ENCODE measurements at regions not wholly inside any gene's neighbourhood (a gene's known extent, or its start where the extent isn't known, plus 50 kb on each side); places are given as distances from the start of the nearest gene placed in this dataset.

DNA sequence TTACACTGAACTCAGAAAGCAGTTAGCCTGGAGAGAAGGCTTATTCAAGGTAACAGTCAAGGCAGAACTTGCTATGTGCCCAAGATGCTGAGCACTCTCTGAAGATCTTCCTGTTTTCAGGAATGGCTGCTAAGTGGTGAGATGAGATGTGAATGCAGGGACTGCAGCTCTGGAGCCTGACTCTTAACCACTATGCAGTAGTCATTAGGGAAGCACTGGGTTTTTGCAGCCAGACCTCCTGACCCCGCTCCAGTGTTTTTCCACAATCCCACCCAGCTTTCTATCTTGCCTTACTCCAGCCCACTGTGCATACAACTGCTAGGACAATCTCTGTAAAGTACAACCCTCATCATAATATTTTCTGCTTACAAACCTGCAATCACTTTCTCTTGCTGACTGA, 95.2 kb upstream of the LNX1 start:
- DNase-seq (ENCODE audit: low spot score) = no peak
- ATAC-seq (ENCODE audit: insufficient number of reproducible peaks, low FRiP score, low read depth) = no peak

DNA sequence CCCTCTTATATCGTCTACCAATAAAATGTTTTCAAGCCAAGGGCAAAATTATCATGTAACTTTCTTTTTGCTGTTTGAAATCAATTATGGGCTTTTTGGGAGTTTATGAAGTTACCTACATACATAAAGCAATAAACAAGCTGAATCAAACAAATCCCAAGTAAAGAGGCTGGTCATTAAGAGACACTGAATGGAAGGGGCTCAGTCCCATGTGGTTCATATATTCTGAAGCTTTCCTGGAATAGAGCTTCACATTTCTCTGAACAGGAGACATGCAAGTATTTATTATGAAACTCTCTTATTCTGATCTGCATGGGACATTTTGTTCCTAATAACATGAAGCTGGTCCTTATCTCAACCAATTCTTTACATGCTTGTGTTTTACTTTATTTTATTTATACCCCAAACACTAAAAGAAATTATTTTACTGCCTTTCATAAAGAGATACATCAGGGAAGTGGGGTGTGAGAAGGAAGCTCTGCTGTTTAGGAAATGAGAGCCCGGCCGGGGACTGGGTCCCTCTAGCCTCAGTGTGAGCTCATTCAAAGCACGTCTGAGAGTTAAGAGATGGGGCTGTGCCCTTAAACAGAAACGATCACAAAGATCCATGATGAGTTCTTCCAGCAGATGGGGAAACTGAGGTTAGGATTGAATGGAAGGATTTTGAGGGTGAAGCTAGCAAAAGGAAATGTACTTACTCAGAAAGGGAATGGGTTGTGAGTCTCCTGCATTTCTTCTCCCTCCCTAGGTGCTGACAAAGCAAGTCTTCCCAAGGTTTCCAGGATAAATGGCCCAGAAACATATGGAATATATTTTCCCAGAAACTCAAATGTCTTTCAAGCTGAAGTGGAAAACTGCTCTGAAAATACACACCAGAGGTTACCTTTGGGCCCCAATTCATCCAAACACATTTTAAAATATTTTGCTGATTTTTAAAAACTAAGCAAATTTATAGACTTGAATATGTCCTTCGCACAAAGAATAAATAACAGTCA, 93.1 kb upstream of the LNX1 start:
- ATAC-seq (ENCODE audit: insufficient number of reproducible peaks, low FRiP score, low read depth) (no peak), DNase-seq (ENCODE audit: low spot score) (no peak)
- Histone ChIP-seq H3K4me1 (ENCODE audit: control insufficient read depth in 1 of 2, low read depth in 2 of 2) (peaks cover 10 to 13% of the 10 kb centered on the region in 2 donors), H3K9me3 (no peaks in the 10 kb centered on the region), H3K36me3 (no peaks in the 10 kb centered on the region), H3K27ac (no peak overlapping the region), H3K4me3 (no peak overlapping the region), H3K27me3 (replicated peaks; ENCODE audit: insufficient read depth) (no peaks in the 10 kb centered on the region)
- TF ChIP-seq, protein P1, sequence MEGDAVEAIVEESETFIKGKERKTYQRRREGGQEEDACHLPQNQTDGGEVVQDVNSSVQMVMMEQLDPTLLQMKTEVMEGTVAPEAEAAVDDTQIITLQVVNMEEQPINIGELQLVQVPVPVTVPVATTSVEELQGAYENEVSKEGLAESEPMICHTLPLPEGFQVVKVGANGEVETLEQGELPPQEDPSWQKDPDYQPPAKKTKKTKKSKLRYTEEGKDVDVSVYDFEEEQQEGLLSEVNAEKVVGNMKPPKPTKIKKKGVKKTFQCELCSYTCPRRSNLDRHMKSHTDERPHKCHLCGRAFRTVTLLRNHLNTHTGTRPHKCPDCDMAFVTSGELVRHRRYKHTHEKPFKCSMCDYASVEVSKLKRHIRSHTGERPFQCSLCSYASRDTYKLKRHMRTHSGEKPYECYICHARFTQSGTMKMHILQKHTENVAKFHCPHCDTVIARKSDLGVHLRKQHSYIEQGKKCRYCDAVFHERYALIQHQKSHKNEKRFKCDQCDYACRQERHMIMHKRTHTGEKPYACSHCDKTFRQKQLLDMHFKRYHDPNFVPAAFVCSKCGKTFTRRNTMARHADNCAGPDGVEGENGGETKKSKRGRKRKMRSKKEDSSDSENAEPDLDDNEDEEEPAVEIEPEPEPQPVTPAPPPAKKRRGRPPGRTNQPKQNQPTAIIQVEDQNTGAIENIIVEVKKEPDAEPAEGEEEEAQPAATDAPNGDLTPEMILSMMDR (IDR thresholded peaks at IDR 0.05) = no peak

More for the DNA sequence above, 95.2 kb upstream of the LNX1 start:
- TF ChIP-seq, protein P1 (IDR thresholded peaks at IDR 0.05) = no peak
- no peaks in the 10 kb centered on the region for H3K36me3 ChIP-seq
- no peak overlapping the region for H3K4me3 ChIP-seq
- no peaks in the 10 kb centered on the region for H3K9me3 ChIP-seq
- H3K27ac ChIP-seq = no peak overlapping the region
- H3K27me3 ChIP-seq (replicated peaks; ENCODE audit: insufficient read depth) = no peaks in the 10 kb centered on the region
- peaks cover 10 to 13% of the 10 kb centered on the region in 2 donors for H3K4me1 ChIP-seq (ENCODE audit: control insufficient read depth in 1 of 2, low read depth in 2 of 2)

DNA sequence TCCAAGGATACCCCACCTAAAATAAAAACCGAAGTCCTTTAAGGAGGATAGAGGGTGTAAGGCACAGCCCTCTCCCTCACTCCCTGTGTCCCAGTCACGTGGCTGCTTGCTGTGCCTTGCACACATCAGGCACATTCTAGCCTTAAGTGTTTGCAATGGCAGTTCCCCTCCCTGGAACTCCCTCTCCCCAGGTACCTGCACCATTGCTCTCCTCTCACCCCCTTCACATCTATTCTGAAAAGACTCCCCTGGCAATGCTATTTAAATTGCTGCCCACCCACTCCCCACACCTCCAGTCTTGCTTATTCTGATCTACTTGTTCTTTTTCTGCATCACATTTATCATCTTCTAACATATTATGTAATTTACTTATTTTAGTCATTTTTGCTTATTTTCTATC, 91.6 kb upstream of the LNX1 start:
- no peaks in the 10 kb centered on the region for H3K27me3 ChIP-seq (replicated peaks; ENCODE audit: insufficient read depth)
- no peak overlapping the region for H3K27ac ChIP-seq
- H3K9me3 ChIP-seq = no peaks in the 10 kb centered on the region
- DNase-seq (ENCODE audit: low spot score) (no peak), ATAC-seq (ENCODE audit: insufficient number of reproducible peaks, low FRiP score, low read depth) (no peak)
- TF ChIP-seq, protein P1 (IDR thresholded peaks at IDR 0.05) = no peak
- H3K4me3 ChIP-seq = no peak overlapping the region
- H3K4me1 ChIP-seq (ENCODE audit: control insufficient read depth in 1 of 2, low read depth in 2 of 2) = peaks cover 1 to 6% of the 10 kb centered on the region in 2 donors
- no peaks in the 10 kb centered on the region for H3K36me3 ChIP-seq

DNA sequence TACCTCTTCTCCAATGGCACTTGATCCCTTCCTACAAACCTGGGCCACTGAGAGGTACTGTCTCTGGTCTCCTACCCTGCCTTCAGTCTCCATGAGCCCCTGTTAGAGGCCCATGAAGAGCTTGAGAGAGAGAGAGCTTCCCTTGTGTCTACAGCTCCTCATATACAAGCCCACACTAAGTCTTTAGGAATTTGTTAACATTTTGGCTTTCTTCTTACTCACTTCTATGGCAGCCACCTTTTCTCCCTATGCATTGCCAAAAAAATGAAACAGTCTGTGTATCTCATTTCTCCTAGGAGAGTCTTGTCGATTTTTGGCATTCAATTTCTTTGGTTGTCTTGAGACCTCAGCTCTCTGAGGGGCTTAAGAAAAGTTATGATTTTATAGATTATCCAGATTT, 90.9 kb upstream of the LNX1 start:
- H3K4me3 ChIP-seq = no peak overlapping the region
- DNase-seq (ENCODE audit: low spot score) = no peak
- H3K4me1 ChIP-seq (ENCODE audit: control insufficient read depth in 1 of 2, low read depth in 2 of 2) = peaks cover 2 to 3% of the 10 kb centered on the region in 2 donors
- H3K9me3 ChIP-seq = no peaks in the 10 kb centered on the region
- TF ChIP-seq, protein P1 (IDR thresholded peaks at IDR 0.05) = no peak
- H3K27ac ChIP-seq = no peak overlapping the region
- H3K27me3 ChIP-seq (replicated peaks; ENCODE audit: insufficient read depth) = no peaks in the 10 kb centered on the region
- ATAC-seq (ENCODE audit: insufficient number of reproducible peaks, low FRiP score, low read depth) = no peak
- H3K36me3 ChIP-seq = no peaks in the 10 kb centered on the region

DNA sequence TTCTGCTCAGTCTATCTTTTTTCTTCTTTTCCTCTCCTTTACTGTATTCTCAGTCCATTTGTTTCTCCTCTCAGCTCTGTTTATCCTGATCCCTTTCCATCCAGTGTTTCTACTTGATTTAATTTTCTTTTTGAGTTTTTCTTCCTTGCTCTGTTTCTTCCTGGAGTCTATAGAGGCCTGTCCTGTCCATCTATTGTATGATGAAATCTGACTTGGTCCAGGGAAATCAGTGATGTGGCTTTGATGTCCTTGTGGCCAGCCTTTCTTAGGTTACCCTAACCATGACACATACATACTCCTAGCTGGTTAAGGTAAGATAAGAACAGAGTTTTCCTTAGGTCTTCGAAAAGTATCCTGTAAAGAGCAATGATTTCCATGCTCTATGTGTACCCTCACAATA, 89.3 kb upstream of the LNX1 start:
- no peak for ATAC-seq (ENCODE audit: insufficient number of reproducible peaks, low FRiP score, low read depth)
- Histone ChIP-seq H3K27ac (no peak overlapping the region), H3K9me3 (no peaks in the 10 kb centered on the region), H3K36me3 (no peaks in the 10 kb centered on the region), H3K4me1 (ENCODE audit: control insufficient read depth in 1 of 2, low read depth in 2 of 2) (peaks cover 15 to 16% of the 10 kb centered on the region in 2 donors), H3K27me3 (replicated peaks; ENCODE audit: insufficient read depth) (no peaks in the 10 kb centered on the region), H3K4me3 (no peak overlapping the region)
- TF ChIP-seq, protein P1 (IDR thresholded peaks at IDR 0.05) = no peak
- DNase-seq (ENCODE audit: low spot score) = no peak
